ENCODE measurements at regions not wholly inside any gene's neighbourhood (a gene's known extent, or its start where the extent isn't known, plus 50 kb on each side); places are given as distances from the start of the nearest gene placed in this dataset.
"Not testable (repeated sequence)": the region's sequence is repeated elsewhere in the genome, so short reads cannot be mapped to it uniquely, and the experiment has no call there.

GRCh38 chr18:60010984-60011383, 111.2 kb downstream of the PMAIP1 start:
- no peak for DNase-seq

GRCh38 chr18:60010513-60010912, 110.7 kb downstream of the PMAIP1 start:
- DNase-seq, result no peak

- DNase-seq, result no peak
Observed at GRCh38 chr18:60007661-60008060, 107.9 kb downstream of the PMAIP1 start.

- DNase-seq, result no peak
Observed at GRCh38 chr18:60003610-60004185, 103.9 kb downstream of the PMAIP1 start.

- DNase-seq, result peak; percentile 73
Observed at GRCh38 chr18:59996370-59996966, 96.7 kb downstream of the PMAIP1 start.

- DNase-seq, result peak; percentile 47
Observed at GRCh38 chr18:59994357-59994756, 94.6 kb downstream of the PMAIP1 start.

GRCh38 chr18:59993560-59993959, 93.8 kb downstream of the PMAIP1 start:
- DNase-seq, result no peak

- no peak for DNase-seq
Observed at GRCh38 chr18:59990121-59990823, 90.5 kb downstream of the PMAIP1 start.

GRCh38 chr18:59988098-59988706, 88.4 kb downstream of the PMAIP1 start:
- peak; percentile 78 for DNase-seq

- no peak for DNase-seq
Observed at GRCh38 chr18:59987102-59987501, 87.3 kb downstream of the PMAIP1 start.

GRCh38 chr18:59986139-59986538, 86.3 kb downstream of the PMAIP1 start:
- no peak for DNase-seq

GRCh38 chr18:59985289-59985688, 85.5 kb downstream of the PMAIP1 start:
- no peak for DNase-seq

- DNase-seq, result no peak
Observed at GRCh38 chr18:59983506-59983905, 83.7 kb downstream of the PMAIP1 start.

- DNase-seq, result no peak
Observed at GRCh38 chr18:59980188-59980637, 80.4 kb downstream of the PMAIP1 start.

- no peak for DNase-seq
Observed at GRCh38 chr18:59971871-59972428, 72.2 kb downstream of the PMAIP1 start.

GRCh38 chr18:59971144-59971543, 71.3 kb downstream of the PMAIP1 start:
- not testable (repeated sequence) for DNase-seq

- DNase-seq, result not testable (repeated sequence)
Observed at GRCh38 chr18:59969477-59970028, 69.8 kb downstream of the PMAIP1 start.

GRCh38 chr18:59968583-59968982, 68.8 kb downstream of the PMAIP1 start:
- no peak for DNase-seq

GRCh38 chr18:59967878-59968277, 68.1 kb downstream of the PMAIP1 start:
- DNase-seq, result no peak

- no peak for DNase-seq
Observed at GRCh38 chr18:59966913-59967312, 67.1 kb downstream of the PMAIP1 start.

GRCh38 chr18:59963229-59963628, 63.4 kb downstream of the PMAIP1 start:
- no peak for DNase-seq

- DNase-seq, result no peak
Observed at GRCh38 chr18:59961070-59961469, 61.3 kb downstream of the PMAIP1 start.

- no peak for DNase-seq
Observed at GRCh38 chr18:59960272-59960671, 60.5 kb downstream of the PMAIP1 start.
